ENCODE measurements at regions not wholly inside any gene's neighbourhood (a gene's known extent, or its start where the extent isn't known, plus 50 kb on each side); places are given as distances from the start of the nearest gene placed in this dataset.

- Histone ChIP-seq H3K9me1 (ENCODE audit: insufficient read depth, low read length) (no peaks in the 10 kb centered on the region), H3K4me3 (ENCODE audit: insufficient read depth, low read depth, low read length) (no peak overlapping the region), H4K91ac (ENCODE audit: insufficient read depth, low read depth, low read length) (no peak overlapping the region), H3K4ac (ENCODE audit: low read depth, low read length) (no peak overlapping the region), H2AK9ac (replicated peaks; ENCODE audit: low read depth, low read length, poor library complexity) (no peak overlapping the region), H3K36me3 (ENCODE audit: control insufficient read depth, insufficient read depth, low read length) (no peaks in the 10 kb centered on the region), H3K27ac (ENCODE audit: insufficient read depth, low read length) (no peak overlapping the region), H3K18ac (ENCODE audit: low read depth, low read length) (no peak overlapping the region), H3K56ac (ENCODE audit: extremely low read depth, insufficient read depth, low read length) (no peak overlapping the region), H3K23ac (ENCODE audit: low read depth, low read length) (no peak overlapping the region), H2BK5ac (ENCODE audit: low read depth, low read length, poor library complexity, severe bottlenecking) (no peak overlapping the region), H3K4me2 (ENCODE audit: low read depth, low read length) (no peak overlapping the region), H3K79me1 (ENCODE audit: low read depth in 1 of 2, low read length in 2 of 2) (no peaks in the 10 kb centered on the region), H4K20me1 (ENCODE audit: insufficient read depth, low read length) (no peaks in the 10 kb centered on the region), H3K14ac (replicated peaks; ENCODE audit: low read depth, low read length) (no peak overlapping the region), H2BK20ac (ENCODE audit: low read depth, low read length) (no peak overlapping the region), H4K5ac (ENCODE audit: low read depth, low read length) (no peak overlapping the region), H2BK15ac (ENCODE audit: low read depth, low read length) (no peak overlapping the region), H2BK120ac (ENCODE audit: low read depth, low read length) (no peak overlapping the region), H2AFZ (replicated peaks; ENCODE audit: low read length, poor library complexity) (no peak overlapping the region), H3K9ac (ENCODE audit: low read depth, low read length) (no peak overlapping the region), H4K8ac (ENCODE audit: low read depth in 2 of 2, low read length in 2 of 2) (no peak overlapping the region), H2AK5ac (ENCODE audit: low read depth, low read length) (no peak overlapping the region), H3K4me1 (ENCODE audit: control insufficient read depth, insufficient read depth, low read length) (no peaks in the 10 kb centered on the region), H3K27me3 (ENCODE audit: control insufficient read depth, insufficient read depth, low read length) (no peaks in the 10 kb centered on the region), H3K9me3 (ENCODE audit: control insufficient read depth, insufficient read depth, low read length) (no peaks in the 10 kb centered on the region)
- intact Hi-C loops (cut with micrococcal nuclease): no loop called here
- in situ Hi-C loops (cut with MboI; ENCODE audit: low sequenced_read_pairs): no loop called here
- BruUV-seq (replicated peaks): no TSS peak
- ChIA-PET CTCF (no interaction called here), POLR2A (ENCODE audit: unreplicated experiment) (no interaction called here)
- DNase-seq (no peak), ATAC-seq (ENCODE audit: low read depth) (no peak)
- TF ChIP-seq ELK1 (IDR thresholded peaks at IDR 0.05; ENCODE audit: borderline replicate concordance, low read depth, low read length) (no peak), USF2 (IDR thresholded peaks at IDR 0.05; ENCODE audit: low read depth, low read length) (no peak), MAZ (IDR thresholded peaks at IDR 0.05; ENCODE audit: borderline replicate concordance, low read depth, low read length) (no peak), CTCF (conservative IDR thresholded peaks at IDR 0.05; ENCODE audit: low read depth, low read length) (no peak), CHD1 (IDR thresholded peaks at IDR 0.05; ENCODE audit: low read depth, low read length) (no peak), FOS (IDR thresholded peaks at IDR 0.05; ENCODE audit: low read depth, low read length) (no peak), NFE2L2 (IDR thresholded peaks at IDR 0.05; ENCODE audit: low read depth, low read length) (no peak), MAFK (IDR thresholded peaks at IDR 0.05; ENCODE audit: low read depth, low read length) (no peak), RFX5 (IDR thresholded peaks at IDR 0.05; ENCODE audit: low read depth, low read length) (no peak), MXI1 (IDR thresholded peaks at IDR 0.05; ENCODE audit: borderline replicate concordance, low read depth, low read length) (no peak), CEBPB (IDR thresholded peaks at IDR 0.05; ENCODE audit: low read depth, low read length) (no peak), RCOR1 (IDR thresholded peaks at IDR 0.05; ENCODE audit: insufficient replicate concordance, low read length) (no peak), BHLHE40 (IDR thresholded peaks at IDR 0.05; ENCODE audit: low read depth, low read length) (no peak), RAD21 (IDR thresholded peaks at IDR 0.05; ENCODE audit: low read length) (no peak), SMC3 (IDR thresholded peaks at IDR 0.05; ENCODE audit: low read depth, low read length) (no peak), POLR2A (IDR thresholded peaks at IDR 0.05; ENCODE audit: low read depth, low read length) (no peak)
- dilution Hi-C loops (cut with HindIII; ENCODE audit: low sequenced_read_pairs, unreplicated experiment): no loop called here
These were observed 765.4 kb upstream of the SLC35B3 start for GRCh38 chr6:9200712-9201111.
